GM10248 (cell line): ENCODE measurements at regions not wholly inside any gene's neighbourhood (a gene's known extent, or its start where the extent isn't known, plus 50 kb on each side); places are given as distances from the start of the nearest gene placed in this dataset.

Experiments used
- CTCF ChIA-PET: fragments of 300-600 bp; sonication (Branson Sonifier 250); formaldehyde crosslinking; extraction: SDS; loops from one replicate; lab custom pipeline; 2021; ENCODE audit warnings: antibody characterized with exemption; lab: Yijun Ruan, JAX
- POLR2A ChIA-PET: fragments of 350-650 bp; sonication (Branson Sonifier 250); formaldehyde crosslinking; extraction: SDS; loops from one replicate; lab custom pipeline; 2020; ENCODE audit warnings: antibody characterized with exemption; lab: Yijun Ruan, JAX
- DNase-seq: peaks from one replicate; pipeline ENCODE4 v3.0.0; 2012; ENCODE audit errors: extremely low spot score
- CTCF ChIP-seq: IDR thresholded peaks from 2 replicates; pipeline ENCODE4 v1.5.1; 2012; ENCODE audit warnings: mild to moderate bottlenecking, low read depth; ENCODE audit errors: extremely low read depth, missing control alignments, control extremely low read depth

GRCh38 chr2:59250307-59250677 lies 1009.2 kb upstream of the FANCL start:
- TF ChIP-seq CTCF, result no peak
- ChIA-PET POLR2A (no interaction called here), CTCF (interaction anchor here (1.7 kb wide), 1 partner anchor 18 kb away, joined by 4 read pairs; no protein-coding TSS in a partner anchor)
- no peak for DNase-seq

- DNase-seq, result no peak
- POLR2A ChIA-PET, result no interaction called here
- TF ChIP-seq CTCF, result no peak
- CTCF ChIA-PET, result interaction anchor here (1.7 kb wide), 1 partner anchor 17 kb away, joined by 4 read pairs; no protein-coding TSS in a partner anchor
These were observed 1008.5 kb upstream of the FANCL start for GRCh38 chr2:59249441-59250306.

- TF ChIP-seq CTCF, result no peak
- CTCF ChIA-PET, result interaction anchor here (1.3 to 2.0 kb wide), 2 partner anchors 12 to 1343 kb away, joined by 3 to 4 read pairs; no protein-coding TSS in a partner anchor
- DNase-seq, result no peak
- POLR2A ChIA-PET, result no interaction called here
These were observed 998.0 kb upstream of the FANCL start for GRCh38 chr2:59239146-59239545.

GRCh38 chr2:59237311-59237710 lies 996.2 kb upstream of the FANCL start:
- CTCF ChIA-PET, result no interaction called here
- DNase-seq, result no peak
- POLR2A ChIA-PET, result no interaction called here

GRCh38 chr2:59236723-59237122 lies 995.6 kb upstream of the FANCL start:
- DNase-seq, result no peak
- CTCF ChIA-PET, result no interaction called here
- POLR2A ChIA-PET, result no interaction called here
- no peak for TF ChIP-seq CTCF

More at GRCh38 chr2:59237311-59237710, 996.2 kb upstream of the FANCL start:
- TF ChIP-seq CTCF, result no peak

- TF ChIP-seq CTCF, result no peak
- DNase-seq, result no peak
- CTCF ChIA-PET, result interaction anchor here (2.0 kb wide), 1 partner anchor 13 kb away, joined by 7 read pairs; no protein-coding TSS in a partner anchor
- POLR2A ChIA-PET, result no interaction called here
These were observed 992.8 kb upstream of the FANCL start for GRCh38 chr2:59233920-59234319.
